ENCODE measurements at regions not wholly inside any gene's neighbourhood (a gene's known extent, or its start where the extent isn't known, plus 50 kb on each side); places are given as distances from the start of the nearest gene placed in this dataset.

DNA sequence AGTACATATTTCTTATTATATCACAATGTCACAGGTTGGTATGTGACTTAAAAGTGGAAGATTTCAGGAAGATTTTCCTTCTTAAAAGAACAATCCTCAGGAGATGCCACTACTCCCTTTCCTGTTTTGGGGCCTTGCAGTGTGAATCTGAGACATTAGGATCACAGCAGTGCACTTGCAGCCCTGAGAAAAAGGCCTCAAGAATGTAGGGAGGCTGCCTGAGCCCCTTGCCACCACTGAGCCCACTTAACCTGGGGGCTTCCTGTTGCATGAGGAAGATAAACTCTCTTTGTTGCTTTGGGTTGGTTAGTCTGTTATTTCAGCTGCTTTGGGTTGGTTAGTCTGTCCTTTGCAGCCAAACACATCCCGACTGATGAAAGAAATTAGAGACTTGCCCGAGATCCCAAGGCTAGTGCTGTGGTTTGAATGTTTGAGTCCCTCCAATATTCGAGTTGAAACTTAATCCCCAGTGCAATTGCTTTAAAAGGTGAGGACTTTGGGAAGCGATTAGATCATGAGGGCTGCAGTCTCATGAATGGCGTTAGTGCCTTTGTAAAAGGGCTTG, 151.3 kb upstream of the SP4 start:
- Histone ChIP-seq H3K4me1 (ENCODE audit: insufficient read depth, low read length, poor library complexity, severe bottlenecking) (no peaks in the 10 kb centered on the region), H3K9me3 (ENCODE audit: low read length) (no peaks in the 10 kb centered on the region), H3K4me3 (ENCODE audit: low read depth, low read length, poor library complexity, severe bottlenecking) (no peak overlapping the region), H3K9me2 (ENCODE audit: insufficient read depth, low read length) (no peaks in the 10 kb centered on the region), H3K36me3 (ENCODE audit: insufficient read depth, low read length) (no peaks in the 10 kb centered on the region), H4K20me1 (ENCODE audit: insufficient read depth, low read length) (no peaks in the 10 kb centered on the region), H3K79me2 (ENCODE audit: insufficient read depth, low read depth, low read length) (no peaks in the 10 kb centered on the region), H3K4me2 (ENCODE audit: low read length) (no peak overlapping the region), H2AFZ (ENCODE audit: low read length) (no peak overlapping the region), H3K27ac (ENCODE audit: low read depth, low read length, poor library complexity, severe bottlenecking) (no peak overlapping the region)
- DNase-seq (ENCODE audit: low spot score) = no peak
- BruUV-seq (replicated peaks) = no TSS peak
- TF ChIP-seq EZH2phosphoT487 (IDR thresholded peaks at IDR 0.05; ENCODE audit: borderline replicate concordance, low read depth, low read length) = no peak
- TF ChIP-seq, protein P1, sequence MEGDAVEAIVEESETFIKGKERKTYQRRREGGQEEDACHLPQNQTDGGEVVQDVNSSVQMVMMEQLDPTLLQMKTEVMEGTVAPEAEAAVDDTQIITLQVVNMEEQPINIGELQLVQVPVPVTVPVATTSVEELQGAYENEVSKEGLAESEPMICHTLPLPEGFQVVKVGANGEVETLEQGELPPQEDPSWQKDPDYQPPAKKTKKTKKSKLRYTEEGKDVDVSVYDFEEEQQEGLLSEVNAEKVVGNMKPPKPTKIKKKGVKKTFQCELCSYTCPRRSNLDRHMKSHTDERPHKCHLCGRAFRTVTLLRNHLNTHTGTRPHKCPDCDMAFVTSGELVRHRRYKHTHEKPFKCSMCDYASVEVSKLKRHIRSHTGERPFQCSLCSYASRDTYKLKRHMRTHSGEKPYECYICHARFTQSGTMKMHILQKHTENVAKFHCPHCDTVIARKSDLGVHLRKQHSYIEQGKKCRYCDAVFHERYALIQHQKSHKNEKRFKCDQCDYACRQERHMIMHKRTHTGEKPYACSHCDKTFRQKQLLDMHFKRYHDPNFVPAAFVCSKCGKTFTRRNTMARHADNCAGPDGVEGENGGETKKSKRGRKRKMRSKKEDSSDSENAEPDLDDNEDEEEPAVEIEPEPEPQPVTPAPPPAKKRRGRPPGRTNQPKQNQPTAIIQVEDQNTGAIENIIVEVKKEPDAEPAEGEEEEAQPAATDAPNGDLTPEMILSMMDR (conservative IDR thresholded peaks at IDR 0.05; ENCODE audit: low read length) = no peak
- intact Hi-C loops (cut with micrococcal nuclease; ENCODE audit: unreplicated experiment) = no loop called here
- CTCF ChIA-PET (ENCODE audit: unreplicated experiment) = no interaction called here
- POLR2A ChIA-PET = no interaction called here

DNA sequence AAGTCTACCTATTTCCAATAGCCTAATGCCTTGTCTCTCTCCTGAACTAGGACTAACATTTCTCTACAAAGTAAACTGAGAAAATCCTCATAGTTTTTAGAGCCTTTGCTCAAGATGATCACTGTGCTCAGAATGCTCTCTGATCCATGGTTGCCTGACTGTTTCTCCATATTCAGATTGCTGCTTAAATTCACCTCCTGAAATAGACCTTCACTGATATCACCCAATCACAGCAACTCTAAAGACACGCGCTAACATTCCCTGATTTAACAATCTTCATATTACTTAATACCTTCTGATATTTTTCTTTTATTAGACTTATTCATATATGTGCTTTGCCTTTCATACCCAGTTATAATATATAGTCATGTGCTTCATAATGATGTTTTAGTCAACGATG, 148.9 kb upstream of the SP4 start:
- POLR2A ChIA-PET = no interaction called here
- DNase-seq (ENCODE audit: low spot score) = no peak
- CTCF ChIA-PET (ENCODE audit: unreplicated experiment) = no interaction called here
- H3K9me3 ChIP-seq (ENCODE audit: low read length) = no peaks in the 10 kb centered on the region
- H3K36me3 ChIP-seq (ENCODE audit: insufficient read depth, low read length) = no peaks in the 10 kb centered on the region
- H4K20me1 ChIP-seq (ENCODE audit: insufficient read depth, low read length) = no peaks in the 10 kb centered on the region
- H3K4me3 ChIP-seq (ENCODE audit: low read depth, low read length, poor library complexity, severe bottlenecking) = no peak overlapping the region
- BruUV-seq (replicated peaks) = no TSS peak
- no peaks in the 10 kb centered on the region for H3K79me2 ChIP-seq (ENCODE audit: insufficient read depth, low read depth, low read length)
- no peak overlapping the region for H3K27ac ChIP-seq (ENCODE audit: low read depth, low read length, poor library complexity, severe bottlenecking)
- H3K4me1 ChIP-seq (ENCODE audit: insufficient read depth, low read length, poor library complexity, severe bottlenecking) = no peaks in the 10 kb centered on the region
- TF ChIP-seq, protein P1 (conservative IDR thresholded peaks at IDR 0.05; ENCODE audit: low read length) = no peak
- TF ChIP-seq EZH2phosphoT487 (IDR thresholded peaks at IDR 0.05; ENCODE audit: borderline replicate concordance, low read depth, low read length) = no peak
- H2AFZ ChIP-seq (ENCODE audit: low read length) = no peak overlapping the region
- no peak overlapping the region for H3K4me2 ChIP-seq (ENCODE audit: low read length)
- intact Hi-C loops (cut with micrococcal nuclease; ENCODE audit: unreplicated experiment) = no loop called here
- H3K9me2 ChIP-seq (ENCODE audit: insufficient read depth, low read length) = no peaks in the 10 kb centered on the region

DNA sequence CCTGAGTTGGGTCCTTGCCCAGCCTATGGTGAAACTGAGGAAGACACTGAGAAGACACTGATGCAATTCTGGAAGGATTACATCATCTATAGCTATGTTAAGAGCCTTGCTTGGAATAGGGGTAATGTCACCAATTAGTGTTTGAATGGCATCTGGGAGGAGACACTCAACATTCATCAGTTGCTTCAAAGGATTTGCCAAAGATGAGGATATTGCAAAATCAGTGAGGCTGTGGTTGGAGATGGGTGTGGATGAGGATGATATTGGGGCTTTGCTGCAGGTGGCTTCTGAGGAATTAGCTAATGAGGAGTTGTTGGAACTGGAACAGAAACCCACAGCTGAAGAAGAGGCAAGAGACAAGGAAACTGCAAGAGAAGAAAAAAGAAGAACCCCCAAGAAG, 146.7 kb upstream of the SP4 start:
- Histone ChIP-seq H3K27ac (ENCODE audit: low read depth, low read length, poor library complexity, severe bottlenecking) (no peak overlapping the region), H4K20me1 (ENCODE audit: insufficient read depth, low read length) (no peaks in the 10 kb centered on the region), H3K4me3 (ENCODE audit: low read depth, low read length, poor library complexity, severe bottlenecking) (no peak overlapping the region), H2AFZ (ENCODE audit: low read length) (no peak overlapping the region), H3K79me2 (ENCODE audit: insufficient read depth, low read depth, low read length) (no peaks in the 10 kb centered on the region), H3K36me3 (ENCODE audit: insufficient read depth, low read length) (no peaks in the 10 kb centered on the region), H3K4me2 (ENCODE audit: low read length) (no peak overlapping the region), H3K9me3 (ENCODE audit: low read length) (no peaks in the 10 kb centered on the region), H3K9me2 (ENCODE audit: insufficient read depth, low read length) (no peaks in the 10 kb centered on the region), H3K4me1 (ENCODE audit: insufficient read depth, low read length, poor library complexity, severe bottlenecking) (no peaks in the 10 kb centered on the region)
- DNase-seq (ENCODE audit: low spot score) = no peak
- intact Hi-C loops (cut with micrococcal nuclease; ENCODE audit: unreplicated experiment) = no loop called here
- BruUV-seq (replicated peaks) = no TSS peak
- ChIA-PET POLR2A (interaction anchor here (0.9 kb wide), 1 partner anchor 10 kb away, joined by 3 read pairs; no protein-coding TSS in a partner anchor), CTCF (ENCODE audit: unreplicated experiment) (no interaction called here)
- TF ChIP-seq EZH2phosphoT487 (IDR thresholded peaks at IDR 0.05; ENCODE audit: borderline replicate concordance, low read depth, low read length) = no peak
- TF ChIP-seq, protein P1 (conservative IDR thresholded peaks at IDR 0.05; ENCODE audit: low read length) = no peak

Data from OCI-LY7 (cell line).